ENCODE measurements at regions not wholly inside any gene's neighbourhood (a gene's known extent, or its start where the extent isn't known, plus 50 kb on each side); places are given as distances from the start of the nearest gene placed in this dataset.

DNA sequence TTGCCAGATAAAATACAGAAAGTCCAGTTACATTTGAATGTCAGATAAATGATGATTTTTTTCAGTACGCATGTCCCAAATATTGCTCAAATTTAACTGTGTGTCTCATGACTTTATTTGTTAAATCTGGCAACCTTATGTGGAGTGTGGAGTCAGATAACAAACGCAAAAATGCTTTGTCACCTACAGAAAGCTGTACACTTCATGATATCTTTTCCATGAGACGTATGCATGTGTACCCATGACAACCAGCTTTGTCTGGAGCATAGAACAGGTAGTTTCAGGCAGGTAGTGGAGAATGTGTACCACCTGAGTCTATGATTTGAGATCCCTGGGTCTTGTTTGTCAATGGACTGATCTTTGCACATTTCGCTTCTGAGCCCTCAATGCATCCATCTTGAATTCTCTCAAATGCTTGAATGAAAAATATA is 105.5 kb upstream of the CPEB4 start (continued):
- peak; percentile 12 for TF ChIP-seq TAF9B (IDR thresholded peaks at IDR 0.05; ENCODE audit: partially characterized antibody)
- TF ChIP-seq, protein P1, sequence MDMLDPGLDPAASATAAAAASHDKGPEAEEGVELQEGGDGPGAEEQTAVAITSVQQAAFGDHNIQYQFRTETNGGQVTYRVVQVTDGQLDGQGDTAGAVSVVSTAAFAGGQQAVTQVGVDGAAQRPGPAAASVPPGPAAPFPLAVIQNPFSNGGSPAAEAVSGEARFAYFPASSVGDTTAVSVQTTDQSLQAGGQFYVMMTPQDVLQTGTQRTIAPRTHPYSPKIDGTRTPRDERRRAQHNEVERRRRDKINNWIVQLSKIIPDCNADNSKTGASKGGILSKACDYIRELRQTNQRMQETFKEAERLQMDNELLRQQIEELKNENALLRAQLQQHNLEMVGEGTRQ (CRISPR knock-in tag; IDR thresholded peaks at IDR 0.05): no peak
- TF ChIP-seq GABPB2 (CRISPR knock-in tag; conservative IDR thresholded peaks at IDR 0.05): no peak
- TF ChIP-seq, protein P2, sequence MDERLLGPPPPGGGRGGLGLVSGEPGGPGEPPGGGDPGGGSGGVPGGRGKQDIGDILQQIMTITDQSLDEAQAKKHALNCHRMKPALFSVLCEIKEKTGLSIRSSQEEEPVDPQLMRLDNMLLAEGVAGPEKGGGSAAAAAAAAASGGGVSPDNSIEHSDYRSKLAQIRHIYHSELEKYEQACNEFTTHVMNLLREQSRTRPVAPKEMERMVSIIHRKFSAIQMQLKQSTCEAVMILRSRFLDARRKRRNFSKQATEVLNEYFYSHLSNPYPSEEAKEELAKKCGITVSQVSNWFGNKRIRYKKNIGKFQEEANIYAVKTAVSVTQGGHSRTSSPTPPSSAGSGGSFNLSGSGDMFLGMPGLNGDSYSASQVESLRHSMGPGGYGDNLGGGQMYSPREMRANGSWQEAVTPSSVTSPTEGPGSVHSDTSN (CRISPR knock-in tag; IDR thresholded peaks at IDR 0.05; ENCODE audit: low read depth): no peak
- TF ChIP-seq, protein P2 (tag; conservative IDR thresholded peaks at IDR 0.05; ENCODE audit: low read depth): 0 out of 2 replicates have a peak, but pooled peaks have one; percentile 9
- TF ChIP-seq, protein P3, sequence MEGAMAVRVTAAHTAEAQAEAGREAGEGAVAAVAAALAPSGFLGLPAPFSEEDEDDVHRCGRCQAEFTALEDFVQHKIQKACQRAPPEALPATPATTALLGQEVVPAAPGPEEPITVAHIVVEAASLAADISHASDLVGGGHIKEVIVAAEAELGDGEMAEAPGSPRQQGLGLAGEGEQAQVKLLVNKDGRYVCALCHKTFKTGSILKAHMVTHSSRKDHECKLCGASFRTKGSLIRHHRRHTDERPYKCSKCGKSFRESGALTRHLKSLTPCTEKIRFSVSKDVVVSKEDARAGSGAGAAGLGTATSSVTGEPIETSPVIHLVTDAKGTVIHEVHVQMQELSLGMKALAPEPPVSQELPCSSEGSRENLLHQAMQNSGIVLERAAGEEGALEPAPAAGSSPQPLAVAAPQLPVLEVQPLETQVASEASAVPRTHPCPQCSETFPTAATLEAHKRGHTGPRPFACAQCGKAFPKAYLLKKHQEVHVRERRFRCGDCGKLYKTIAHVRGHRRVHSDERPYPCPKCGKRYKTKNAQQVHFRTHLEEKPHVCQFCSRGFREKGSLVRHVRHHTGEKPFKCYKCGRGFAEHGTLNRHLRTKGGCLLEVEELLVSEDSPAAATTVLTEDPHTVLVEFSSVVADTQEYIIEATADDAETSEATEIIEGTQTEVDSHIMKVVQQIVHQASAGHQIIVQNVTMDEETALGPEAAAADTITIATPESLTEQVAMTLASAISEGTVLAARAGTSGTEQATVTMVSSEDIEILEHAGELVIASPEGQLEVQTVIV (CRISPR knock-in tag; IDR thresholded peaks at IDR 0.05; ENCODE audit: borderline replicate concordance): no peak
- TF ChIP-seq BCLAF1 (IDR thresholded peaks at IDR 0.05; ENCODE audit: borderline replicate concordance in 1 of 2, control insufficient read depth in 1 of 2, low read depth in 2 of 2, low read length in 1 of 2): no peak
- TF ChIP-seq ZNF77 (CRISPR knock-in tag; IDR thresholded peaks at IDR 0.05): no peak
- peak; percentile 94 for TF ChIP-seq EP300 (IDR thresholded peaks at IDR 0.05; ENCODE audit: low read length)
- TF ChIP-seq, protein P4, sequence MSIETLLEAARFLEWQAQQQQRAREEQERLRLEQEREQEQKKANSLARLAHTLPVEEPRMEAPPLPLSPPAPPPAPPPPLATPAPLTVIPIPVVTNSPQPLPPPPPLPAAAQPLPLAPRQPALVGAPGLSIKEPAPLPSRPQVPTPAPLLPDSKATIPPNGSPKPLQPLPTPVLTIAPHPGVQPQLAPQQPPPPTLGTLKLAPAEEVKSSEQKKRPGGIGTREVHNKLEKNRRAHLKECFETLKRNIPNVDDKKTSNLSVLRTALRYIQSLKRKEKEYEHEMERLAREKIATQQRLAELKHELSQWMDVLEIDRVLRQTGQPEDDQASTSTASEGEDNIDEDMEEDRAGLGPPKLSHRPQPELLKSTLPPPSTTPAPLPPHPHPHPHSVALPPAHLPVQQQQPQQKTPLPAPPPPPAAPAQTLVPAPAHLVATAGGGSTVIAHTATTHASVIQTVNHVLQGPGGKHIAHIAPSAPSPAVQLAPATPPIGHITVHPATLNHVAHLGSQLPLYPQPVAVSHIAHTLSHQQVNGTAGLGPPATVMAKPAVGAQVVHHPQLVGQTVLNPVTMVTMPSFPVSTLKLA (conservative IDR thresholded peaks at IDR 0.05): peak in 1 of 2 experiments; percentile 15; a peak in 2 of 4 replicates
- peak; percentile 92 for TF ChIP-seq TCF3 (CRISPR knock-in tag; IDR thresholded peaks at IDR 0.05)
- peak; percentile 81 for TF ChIP-seq BMI1 (IDR thresholded peaks at IDR 0.05; ENCODE audit: low read length)
- peak; percentile 75 to 79 for TF ChIP-seq TRIM24 (IDR thresholded peaks at IDR 0.05)
- peak in 1 of 2 experiments; percentile 95; a peak in 2 of 4 replicates for TF ChIP-seq HDAC1 (IDR thresholded peaks at IDR 0.05)
- peak; percentile 33 for TF ChIP-seq TFE3 (CRISPR knock-in tag; IDR thresholded peaks at IDR 0.05)
- TF ChIP-seq ZNF324 (CRISPR knock-in tag; IDR thresholded peaks at IDR 0.05): no peak

Data from K562 (cell line).